ENCODE measurements at regions not wholly inside any gene's neighbourhood (a gene's known extent, or its start where the extent isn't known, plus 50 kb on each side); places are given as distances from the start of the nearest gene placed in this dataset.

- no peak overlapping the region for H2AFZ ChIP-seq (ENCODE audit: low read depth, low read length)
- no peak overlapping the region for H3K27ac ChIP-seq (ENCODE audit: low read length)
- no peak overlapping the region for H3K4me2 ChIP-seq (ENCODE audit: low read length)
- H3F3A ChIP-seq (ENCODE audit: insufficient read depth, low read length, poor library complexity, severe bottlenecking): no peaks in the 10 kb centered on the region
- H3K4me3 ChIP-seq (ENCODE audit: low read length): no peak overlapping the region
- no peaks in the 10 kb centered on the region for H3K9me2 ChIP-seq (ENCODE audit: insufficient read depth, low read length)
- H3K9ac ChIP-seq (ENCODE audit: low read length): no peak overlapping the region
- H3K79me2 ChIP-seq (replicated peaks; ENCODE audit: insufficient read depth, low read length): no peaks in the 10 kb centered on the region
- no peaks in the 10 kb centered on the region for H3K36me3 ChIP-seq (ENCODE audit: insufficient read depth, low read length)
- H3K27me3 ChIP-seq (ENCODE audit: insufficient read depth, low read depth, low read length): no peaks in the 10 kb centered on the region
- H3K9me3 ChIP-seq (ENCODE audit: low read length): no peaks in the 10 kb centered on the region
- TF ChIP-seq REST (IDR thresholded peaks at IDR 0.05; ENCODE audit: borderline replicate concordance) (no peak), MXI1 (conservative IDR thresholded peaks at IDR 0.05; ENCODE audit: poor library complexity, severe bottlenecking) (no peak), CTCF (IDR thresholded peaks at IDR 0.05; ENCODE audit: poor library complexity, severe bottlenecking) (no peak), TAF1 (IDR thresholded peaks at IDR 0.05; ENCODE audit: low read depth) (no peak), SMC3 (conservative IDR thresholded peaks at IDR 0.05; ENCODE audit: poor library complexity) (no peak), EP300 (conservative IDR thresholded peaks at IDR 0.05; ENCODE audit: poor library complexity, severe bottlenecking) (no peak), EZH2 (IDR thresholded peaks at IDR 0.05; ENCODE audit: borderline replicate concordance, insufficient read depth, low read length, poor library complexity, severe bottlenecking) (no peak)
- H4K20me1 ChIP-seq (ENCODE audit: insufficient read depth): no peaks in the 10 kb centered on the region
These were observed 505.9 kb upstream of the CFAP20DC start for GRCh38 chr3:59555593-59556315.

GRCh38 chr3:59553076-59553475 lies 503.3 kb upstream of the CFAP20DC start:
- Histone ChIP-seq H4K20me1 (ENCODE audit: insufficient read depth) (no peaks in the 10 kb centered on the region), H3K9ac (ENCODE audit: low read length) (no peak overlapping the region), H3F3A (ENCODE audit: insufficient read depth, low read length, poor library complexity, severe bottlenecking) (no peaks in the 10 kb centered on the region), H3K9me3 (ENCODE audit: low read length) (no peaks in the 10 kb centered on the region), H3K36me3 (ENCODE audit: insufficient read depth, low read length) (no peaks in the 10 kb centered on the region), H3K27ac (ENCODE audit: low read length) (no peak overlapping the region), H3K4me3 (ENCODE audit: low read length) (no peak overlapping the region), H3K9me2 (ENCODE audit: insufficient read depth, low read length) (no peaks in the 10 kb centered on the region), H3K27me3 (ENCODE audit: insufficient read depth, low read depth, low read length) (no peaks in the 10 kb centered on the region), H2AFZ (ENCODE audit: low read depth, low read length) (no peak overlapping the region), H3K79me2 (replicated peaks; ENCODE audit: insufficient read depth, low read length) (no peaks in the 10 kb centered on the region), H3K4me2 (ENCODE audit: low read length) (no peak overlapping the region)
- TF ChIP-seq MXI1 (conservative IDR thresholded peaks at IDR 0.05; ENCODE audit: poor library complexity, severe bottlenecking) (no peak), TAF1 (IDR thresholded peaks at IDR 0.05; ENCODE audit: low read depth) (no peak), EZH2 (IDR thresholded peaks at IDR 0.05; ENCODE audit: borderline replicate concordance, insufficient read depth, low read length, poor library complexity, severe bottlenecking) (no peak), CTCF (IDR thresholded peaks at IDR 0.05; ENCODE audit: poor library complexity, severe bottlenecking) (no peak), EP300 (conservative IDR thresholded peaks at IDR 0.05; ENCODE audit: poor library complexity, severe bottlenecking) (no peak), SMC3 (conservative IDR thresholded peaks at IDR 0.05; ENCODE audit: poor library complexity) (no peak), POLR2AphosphoS5 (IDR thresholded peaks at IDR 0.05) (no peak), RAD21 (conservative IDR thresholded peaks at IDR 0.05) (no peak), REST (IDR thresholded peaks at IDR 0.05; ENCODE audit: borderline replicate concordance) (no peak)

Data from neural cell (in vitro differentiated cells).